ENCODE measurements at regions not wholly inside any gene's neighbourhood (a gene's known extent, or its start where the extent isn't known, plus 50 kb on each side); places are given as distances from the start of the nearest gene placed in this dataset.

DNA sequence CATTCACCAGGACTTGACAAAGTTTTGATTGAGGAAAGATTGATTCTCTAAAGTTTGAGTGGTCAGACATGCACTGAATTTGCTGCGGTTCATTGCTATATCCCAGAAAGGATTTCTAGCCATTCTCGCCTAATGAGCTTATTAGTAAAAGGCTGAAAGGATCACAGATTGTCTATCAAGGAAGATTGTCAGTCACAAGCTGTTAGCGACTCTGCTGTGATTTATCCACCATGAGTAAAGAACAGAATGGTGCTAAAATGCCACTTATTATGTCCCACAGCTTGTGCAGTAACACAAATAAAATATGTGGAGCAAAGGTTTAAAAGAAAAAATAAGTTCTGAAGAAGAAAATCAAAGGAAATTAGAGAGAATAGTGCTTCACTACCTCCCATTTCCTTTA lies 701.2 kb upstream of the CDH7 start:
- TF ChIP-seq, protein P1, sequence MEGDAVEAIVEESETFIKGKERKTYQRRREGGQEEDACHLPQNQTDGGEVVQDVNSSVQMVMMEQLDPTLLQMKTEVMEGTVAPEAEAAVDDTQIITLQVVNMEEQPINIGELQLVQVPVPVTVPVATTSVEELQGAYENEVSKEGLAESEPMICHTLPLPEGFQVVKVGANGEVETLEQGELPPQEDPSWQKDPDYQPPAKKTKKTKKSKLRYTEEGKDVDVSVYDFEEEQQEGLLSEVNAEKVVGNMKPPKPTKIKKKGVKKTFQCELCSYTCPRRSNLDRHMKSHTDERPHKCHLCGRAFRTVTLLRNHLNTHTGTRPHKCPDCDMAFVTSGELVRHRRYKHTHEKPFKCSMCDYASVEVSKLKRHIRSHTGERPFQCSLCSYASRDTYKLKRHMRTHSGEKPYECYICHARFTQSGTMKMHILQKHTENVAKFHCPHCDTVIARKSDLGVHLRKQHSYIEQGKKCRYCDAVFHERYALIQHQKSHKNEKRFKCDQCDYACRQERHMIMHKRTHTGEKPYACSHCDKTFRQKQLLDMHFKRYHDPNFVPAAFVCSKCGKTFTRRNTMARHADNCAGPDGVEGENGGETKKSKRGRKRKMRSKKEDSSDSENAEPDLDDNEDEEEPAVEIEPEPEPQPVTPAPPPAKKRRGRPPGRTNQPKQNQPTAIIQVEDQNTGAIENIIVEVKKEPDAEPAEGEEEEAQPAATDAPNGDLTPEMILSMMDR (IDR thresholded peaks at IDR 0.05; ENCODE audit: insufficient read depth, low read length) = no peak
- TF ChIP-seq POLR2AphosphoS5 (IDR thresholded peaks at IDR 0.05; ENCODE audit: low read depth) = no peak
- TF ChIP-seq, protein P2, sequence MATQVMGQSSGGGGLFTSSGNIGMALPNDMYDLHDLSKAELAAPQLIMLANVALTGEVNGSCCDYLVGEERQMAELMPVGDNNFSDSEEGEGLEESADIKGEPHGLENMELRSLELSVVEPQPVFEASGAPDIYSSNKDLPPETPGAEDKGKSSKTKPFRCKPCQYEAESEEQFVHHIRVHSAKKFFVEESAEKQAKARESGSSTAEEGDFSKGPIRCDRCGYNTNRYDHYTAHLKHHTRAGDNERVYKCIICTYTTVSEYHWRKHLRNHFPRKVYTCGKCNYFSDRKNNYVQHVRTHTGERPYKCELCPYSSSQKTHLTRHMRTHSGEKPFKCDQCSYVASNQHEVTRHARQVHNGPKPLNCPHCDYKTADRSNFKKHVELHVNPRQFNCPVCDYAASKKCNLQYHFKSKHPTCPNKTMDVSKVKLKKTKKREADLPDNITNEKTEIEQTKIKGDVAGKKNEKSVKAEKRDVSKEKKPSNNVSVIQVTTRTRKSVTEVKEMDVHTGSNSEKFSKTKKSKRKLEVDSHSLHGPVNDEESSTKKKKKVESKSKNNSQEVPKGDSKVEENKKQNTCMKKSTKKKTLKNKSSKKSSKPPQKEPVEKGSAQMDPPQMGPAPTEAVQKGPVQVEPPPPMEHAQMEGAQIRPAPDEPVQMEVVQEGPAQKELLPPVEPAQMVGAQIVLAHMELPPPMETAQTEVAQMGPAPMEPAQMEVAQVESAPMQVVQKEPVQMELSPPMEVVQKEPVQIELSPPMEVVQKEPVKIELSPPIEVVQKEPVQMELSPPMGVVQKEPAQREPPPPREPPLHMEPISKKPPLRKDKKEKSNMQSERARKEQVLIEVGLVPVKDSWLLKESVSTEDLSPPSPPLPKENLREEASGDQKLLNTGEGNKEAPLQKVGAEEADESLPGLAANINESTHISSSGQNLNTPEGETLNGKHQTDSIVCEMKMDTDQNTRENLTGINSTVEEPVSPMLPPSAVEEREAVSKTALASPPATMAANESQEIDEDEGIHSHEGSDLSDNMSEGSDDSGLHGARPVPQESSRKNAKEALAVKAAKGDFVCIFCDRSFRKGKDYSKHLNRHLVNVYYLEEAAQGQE (IDR thresholded peaks at IDR 0.05; ENCODE audit: insufficient replicate concordance, low read depth) = no peak
